Kidney glomerular epithelial cell (primary cell): ENCODE measurements at regions not wholly inside any gene's neighbourhood (a gene's known extent, or its start where the extent isn't known, plus 50 kb on each side); places are given as distances from the start of the nearest gene placed in this dataset.

Experiments
- DNase-seq: peaks from one replicate; lab custom pipeline; 2025; lab: John Stamatoyannopoulos, UW

GRCh38 chr5:124461941-124462340 lies 284.5 kb downstream of the ZNF608 start:
- no peak for DNase-seq

- DNase-seq, result no peak
Measured at GRCh38 chr5:124461157-124461556, 285.3 kb downstream of the ZNF608 start.

- DNase-seq, result no peak
Measured at GRCh38 chr5:124460642-124461041, 285.8 kb downstream of the ZNF608 start.

GRCh38 chr5:124459984-124460383 lies 286.5 kb downstream of the ZNF608 start:
- DNase-seq, result no peak

GRCh38 chr5:124457901-124458300 lies 288.5 kb downstream of the ZNF608 start:
- DNase-seq, result no peak

GRCh38 chr5:124457101-124457500 lies 289.3 kb downstream of the ZNF608 start:
- no peak for DNase-seq

GRCh38 chr5:124456249-124456648 lies 290.2 kb downstream of the ZNF608 start:
- no peak for DNase-seq

- DNase-seq, result no peak
Measured at GRCh38 chr5:124454081-124454480, 292.4 kb downstream of the ZNF608 start.

GRCh38 chr5:124453221-124454051 lies 293.0 kb downstream of the ZNF608 start:
- DNase-seq, result peak; percentile 74

GRCh38 chr5:124452412-124452811 lies 294.0 kb downstream of the ZNF608 start:
- DNase-seq, result no peak

GRCh38 chr5:124451721-124452383 lies 294.6 kb downstream of the ZNF608 start:
- DNase-seq, result no peak

GRCh38 chr5:124446120-124446519 lies 300.3 kb downstream of the ZNF608 start:
- DNase-seq, result no peak

- DNase-seq, result no peak
Measured at GRCh38 chr5:124445070-124445619, 301.3 kb downstream of the ZNF608 start.

GRCh38 chr5:124444147-124444775 lies 302.2 kb downstream of the ZNF608 start:
- DNase-seq, result no peak

- DNase-seq, result no peak
Measured at GRCh38 chr5:124440471-124440870, 306.0 kb downstream of the ZNF608 start.

GRCh38 chr5:124439609-124440008 lies 306.8 kb downstream of the ZNF608 start:
- no peak for DNase-seq

GRCh38 chr5:124438903-124439281 lies 307.5 kb downstream of the ZNF608 start:
- DNase-seq, result no peak

- DNase-seq, result no peak
Measured at GRCh38 chr5:124438026-124438902, 308.2 kb downstream of the ZNF608 start.

GRCh38 chr5:124436294-124436693 lies 310.1 kb downstream of the ZNF608 start:
- no peak for DNase-seq

- no peak for DNase-seq
Measured at GRCh38 chr5:124433170-124433569, 313.3 kb downstream of the ZNF608 start.

GRCh38 chr5:124421584-124421983 lies 324.9 kb downstream of the ZNF608 start:
- DNase-seq, result no peak

GRCh38 chr5:124420952-124421351 lies 325.5 kb downstream of the ZNF608 start:
- no peak for DNase-seq
